ENCODE measurements at regions not wholly inside any gene's neighbourhood (a gene's known extent, or its start where the extent isn't known, plus 50 kb on each side); places are given as distances from the start of the nearest gene placed in this dataset.
A peak's percentile ranks its signal among the peaks of the same experiment; 100 is the strongest.

GRCh38 chr5:105392710-105393149 is 1830.1 kb upstream of the NUDT12 start:
- no peak overlapping the region for H3K27ac ChIP-seq
- TF ChIP-seq, protein P1, sequence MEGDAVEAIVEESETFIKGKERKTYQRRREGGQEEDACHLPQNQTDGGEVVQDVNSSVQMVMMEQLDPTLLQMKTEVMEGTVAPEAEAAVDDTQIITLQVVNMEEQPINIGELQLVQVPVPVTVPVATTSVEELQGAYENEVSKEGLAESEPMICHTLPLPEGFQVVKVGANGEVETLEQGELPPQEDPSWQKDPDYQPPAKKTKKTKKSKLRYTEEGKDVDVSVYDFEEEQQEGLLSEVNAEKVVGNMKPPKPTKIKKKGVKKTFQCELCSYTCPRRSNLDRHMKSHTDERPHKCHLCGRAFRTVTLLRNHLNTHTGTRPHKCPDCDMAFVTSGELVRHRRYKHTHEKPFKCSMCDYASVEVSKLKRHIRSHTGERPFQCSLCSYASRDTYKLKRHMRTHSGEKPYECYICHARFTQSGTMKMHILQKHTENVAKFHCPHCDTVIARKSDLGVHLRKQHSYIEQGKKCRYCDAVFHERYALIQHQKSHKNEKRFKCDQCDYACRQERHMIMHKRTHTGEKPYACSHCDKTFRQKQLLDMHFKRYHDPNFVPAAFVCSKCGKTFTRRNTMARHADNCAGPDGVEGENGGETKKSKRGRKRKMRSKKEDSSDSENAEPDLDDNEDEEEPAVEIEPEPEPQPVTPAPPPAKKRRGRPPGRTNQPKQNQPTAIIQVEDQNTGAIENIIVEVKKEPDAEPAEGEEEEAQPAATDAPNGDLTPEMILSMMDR (IDR thresholded peaks at IDR 0.05), result no peak
- TF ChIP-seq EP300 (IDR thresholded peaks at IDR 0.05) (no peak), POLR2A (IDR thresholded peaks at IDR 0.05) (no peak), POLR2AphosphoS5 (IDR thresholded peaks at IDR 0.05) (no peak)
- no peak overlapping the region for H3K4me3 ChIP-seq
- H3K4me1 ChIP-seq, result no peaks in the 10 kb centered on the region
- ATAC-seq (ENCODE audit: low FRiP score in 2 of 2) (no peak), DNase-seq (no peak)
- H3K9me3 ChIP-seq, result no peaks in the 10 kb centered on the region
- H3K27me3 ChIP-seq, result no peaks in the 10 kb centered on the region
- H3K36me3 ChIP-seq, result no peaks in the 10 kb centered on the region
- WGBS, 2 donors, result 90 to 93% methylated on average over 18 of the region's 18 CpGs

DNA sequence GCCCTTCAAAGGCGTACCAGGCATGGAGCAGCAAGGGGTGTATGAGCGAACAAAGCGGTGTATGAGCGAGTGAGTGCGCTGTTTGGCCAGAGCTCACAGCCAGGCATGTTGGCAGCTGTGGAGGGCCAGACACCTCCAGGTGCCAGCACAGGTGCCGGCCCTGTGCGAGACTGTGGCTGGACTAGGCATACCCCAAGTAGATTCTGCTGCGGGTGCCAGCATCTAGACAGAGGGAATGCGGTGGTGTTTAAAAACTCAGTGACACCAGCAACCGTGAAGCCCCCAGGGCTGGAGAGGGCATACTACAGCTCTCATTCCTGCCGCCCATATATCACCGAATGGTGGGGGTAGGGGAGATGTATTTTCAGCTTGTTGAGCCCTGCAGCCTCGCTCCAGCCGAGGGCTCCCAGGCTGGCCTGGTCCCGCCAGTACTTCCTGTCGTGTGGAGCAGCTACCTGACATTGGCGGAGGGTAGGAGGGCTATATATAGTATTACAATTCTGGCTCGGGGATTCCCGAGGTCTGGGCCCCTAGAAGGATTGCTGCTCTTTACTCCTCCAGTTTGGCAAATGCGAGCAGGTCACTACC is 1829.6 kb upstream of the NUDT12 start:
- WGBS, 2 donors, result 91 to 100% methylated on average over 10 to 20 of the region's 20 CpGs
- Histone ChIP-seq H3K36me3 (no peaks in the 10 kb centered on the region), H3K9me3 (no peaks in the 10 kb centered on the region), H3K27me3 (no peaks in the 10 kb centered on the region), H3K4me3 (no peak overlapping the region), H3K27ac (no peak overlapping the region), H3K4me1 (no peaks in the 10 kb centered on the region)
- DNase-seq (peak in 1 of 2 donors; percentile 43), ATAC-seq (ENCODE audit: low FRiP score in 2 of 2) (peak in 1 of 2 donors; percentile 57)
- TF ChIP-seq POLR2AphosphoS5 (IDR thresholded peaks at IDR 0.05) (no peak), EP300 (IDR thresholded peaks at IDR 0.05) (no peak), POLR2A (IDR thresholded peaks at IDR 0.05) (no peak)
- TF ChIP-seq, protein P1 (IDR thresholded peaks at IDR 0.05), result no peak

GRCh38 chr5:105380126-105380525 is 1817.5 kb upstream of the NUDT12 start:
- H3K9me3 ChIP-seq, result no peaks in the 10 kb centered on the region
- ATAC-seq (ENCODE audit: low FRiP score in 2 of 2) (no peak), DNase-seq (no peak)
- no peaks in the 10 kb centered on the region for H3K36me3 ChIP-seq
- no peak overlapping the region for H3K4me3 ChIP-seq
- H3K27ac ChIP-seq, result no peak overlapping the region
- no peaks in the 10 kb centered on the region for H3K4me1 ChIP-seq
- WGBS, 2 donors, result 88 to 97% methylated on average over 1 of the region's 1 CpG
- H3K27me3 ChIP-seq, result no peaks in the 10 kb centered on the region
- TF ChIP-seq, protein P1 (IDR thresholded peaks at IDR 0.05), result no peak

DNA sequence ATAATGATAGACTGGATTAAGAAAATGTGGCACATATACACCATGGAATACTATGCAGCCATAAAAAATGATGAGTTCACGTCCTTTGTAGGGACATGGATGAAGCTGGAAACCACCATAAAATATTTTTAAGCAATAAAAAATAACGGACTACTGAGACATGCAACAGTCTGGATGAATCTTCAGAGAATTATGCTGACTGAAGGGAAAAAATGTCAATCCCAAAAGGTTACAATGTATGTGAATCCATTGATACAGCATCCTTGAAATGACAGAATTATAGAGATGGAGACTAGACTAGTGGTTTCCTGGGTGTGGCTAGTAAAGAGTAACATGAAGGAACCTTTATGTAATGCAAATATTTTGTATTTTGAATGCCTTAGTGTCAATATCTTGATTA is 1808.6 kb upstream of the NUDT12 start:
- no peaks in the 10 kb centered on the region for H3K9me3 ChIP-seq
- H3K4me1 ChIP-seq, result no peaks in the 10 kb centered on the region
- H3K36me3 ChIP-seq, result no peaks in the 10 kb centered on the region
- 32 to 46% methylated on average over 2 of the region's 2 CpGs for WGBS, 2 donors
- no peaks in the 10 kb centered on the region for H3K27me3 ChIP-seq
- no peak for ATAC-seq (ENCODE audit: low FRiP score in 2 of 2)
- no peak overlapping the region for H3K4me3 ChIP-seq
- DNase-seq, result no peak
- TF ChIP-seq EP300 (IDR thresholded peaks at IDR 0.05), result no peak
- no peak for TF ChIP-seq POLR2A (IDR thresholded peaks at IDR 0.05)
- TF ChIP-seq, protein P1 (IDR thresholded peaks at IDR 0.05), result no peak
- TF ChIP-seq POLR2AphosphoS5 (IDR thresholded peaks at IDR 0.05), result no peak
- H3K27ac ChIP-seq, result no peak overlapping the region

DNA sequence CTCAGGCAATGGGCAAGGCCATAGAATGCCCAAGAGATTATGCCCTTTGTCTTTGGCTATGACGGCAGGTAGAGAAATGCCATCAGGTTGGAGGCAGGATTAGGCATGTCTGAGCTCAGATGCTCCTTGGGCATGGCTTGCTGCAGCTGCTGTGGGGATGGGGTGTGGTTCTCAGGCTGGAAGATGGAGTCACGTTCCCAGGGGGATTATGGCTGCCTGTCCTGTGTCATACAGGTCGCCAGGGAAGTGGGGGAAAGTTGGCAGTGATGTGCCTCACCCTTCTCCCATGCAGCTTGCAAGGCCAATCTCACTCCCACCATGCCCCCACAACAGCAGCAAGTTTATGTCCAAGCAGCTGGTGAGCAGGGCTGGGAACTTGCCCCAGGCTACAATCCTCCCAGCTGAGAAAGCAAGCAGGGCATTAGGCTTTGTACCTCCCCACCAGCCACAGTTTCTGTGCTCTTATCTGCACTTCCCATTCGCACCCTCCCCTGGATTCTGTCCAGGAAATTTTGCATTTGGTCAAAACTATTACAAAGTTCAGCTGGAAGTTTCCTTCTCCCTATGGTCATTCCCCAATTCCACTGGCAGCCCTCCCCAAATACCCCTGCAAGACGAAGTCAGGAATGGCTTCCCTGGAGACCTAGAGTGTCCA is 1788.0 kb upstream of the NUDT12 start:
- DNase-seq, result no peak
- TF ChIP-seq EP300 (IDR thresholded peaks at IDR 0.05) (no peak), POLR2A (IDR thresholded peaks at IDR 0.05) (no peak), POLR2AphosphoS5 (IDR thresholded peaks at IDR 0.05) (no peak)
- TF ChIP-seq, protein P1 (IDR thresholded peaks at IDR 0.05), result no peak
- Histone ChIP-seq H3K9me3 (no peaks in the 10 kb centered on the region), H3K4me1 (no peaks in the 10 kb centered on the region), H3K27me3 (no peaks in the 10 kb centered on the region), H3K27ac (no peak overlapping the region), H3K4me3 (no peak overlapping the region), H3K36me3 (no peaks in the 10 kb centered on the region)
- 78 to 86% methylated on average over 5 of the region's 5 CpGs for WGBS, 2 donors
- ATAC-seq (ENCODE audit: low FRiP score in 2 of 2), result no peak
